Fibroblast of the conjunctiva (primary cell): ENCODE measurements at regions not wholly inside any gene's neighbourhood (a gene's known extent, or its start where the extent isn't known, plus 50 kb on each side); places are given as distances from the start of the nearest gene placed in this dataset.
"Not testable (repeated sequence)": the region's sequence is repeated elsewhere in the genome, so short reads cannot be mapped to it uniquely, and the experiment has no call there.

Experiments used
- DNase-seq: peaks from one replicate; pipeline ENCODE4 v3.0.0-alpha.2; 2010; ENCODE audit warnings: low read depth

- DNase-seq, result no peak
These were observed 560.8 kb downstream of the POM121L12 start for GRCh38 chr7:53596230-53596629.

GRCh38 chr7:53600296-53600695, 564.9 kb downstream of the POM121L12 start:
- no peak for DNase-seq

GRCh38 chr7:53602817-53603418, 567.5 kb downstream of the POM121L12 start:
- no peak for DNase-seq

- DNase-seq, result no peak
These were observed 568.0 kb downstream of the POM121L12 start for GRCh38 chr7:53603461-53603860.

GRCh38 chr7:53604201-53604600, 568.8 kb downstream of the POM121L12 start:
- no peak for DNase-seq

- DNase-seq, result no peak
These were observed 572.5 kb downstream of the POM121L12 start for GRCh38 chr7:53607961-53608360.

- DNase-seq, result no peak
These were observed 573.8 kb downstream of the POM121L12 start for GRCh38 chr7:53609185-53609584.

- DNase-seq, result no peak
These were observed 575.6 kb downstream of the POM121L12 start for GRCh38 chr7:53611043-53611442.

- DNase-seq, result no peak
These were observed 588.9 kb downstream of the POM121L12 start for GRCh38 chr7:53624356-53624755.

- no peak for DNase-seq
These were observed 593.3 kb downstream of the POM121L12 start for GRCh38 chr7:53628775-53629174.

GRCh38 chr7:53635251-53635650, 599.8 kb downstream of the POM121L12 start:
- DNase-seq, result not testable (repeated sequence)

- no peak for DNase-seq
These were observed 603.1 kb downstream of the POM121L12 start for GRCh38 chr7:53638517-53638916.

GRCh38 chr7:53641091-53641490, 605.7 kb downstream of the POM121L12 start:
- no peak for DNase-seq

GRCh38 chr7:53642361-53642760, 606.9 kb downstream of the POM121L12 start:
- DNase-seq, result no peak

- no peak for DNase-seq
These were observed 607.4 kb downstream of the POM121L12 start for GRCh38 chr7:53642866-53643265.

- DNase-seq, result no peak
These were observed 621.4 kb downstream of the POM121L12 start for GRCh38 chr7:53656881-53657280.

- no peak for DNase-seq
These were observed 622.2 kb downstream of the POM121L12 start for GRCh38 chr7:53657586-53657985.

GRCh38 chr7:53658951-53659350, 623.5 kb downstream of the POM121L12 start:
- DNase-seq, result no peak

- no peak for DNase-seq
These were observed 626.3 kb downstream of the POM121L12 start for GRCh38 chr7:53661645-53662217.

- DNase-seq, result no peak
These were observed 637.2 kb downstream of the POM121L12 start for GRCh38 chr7:53672681-53673080.

GRCh38 chr7:53675835-53676234, 640.4 kb downstream of the POM121L12 start:
- DNase-seq, result no peak

GRCh38 chr7:53684693-53685092, 649.3 kb downstream of the POM121L12 start:
- DNase-seq, result no peak

- DNase-seq, result no peak
These were observed 655.0 kb downstream of the POM121L12 start for GRCh38 chr7:53690411-53690810.

GRCh38 chr7:53697913-53698312, 662.5 kb downstream of the POM121L12 start:
- no peak for DNase-seq
